ENCODE measurements at regions not wholly inside any gene's neighbourhood (a gene's known extent, or its start where the extent isn't known, plus 50 kb on each side); places are given as distances from the start of the nearest gene placed in this dataset.
A peak's percentile ranks its signal among the peaks of the same experiment; 100 is the strongest.

GRCh38 chr5:66306844-66307315 is 162.8 kb downstream of the SREK1 start:
- no peak for DNase-seq (ENCODE audit: low read depth)

- peak; percentile 27 for DNase-seq (ENCODE audit: low read depth)
Measured at GRCh38 chr5:66307647-66308241, 163.6 kb downstream of the SREK1 start.

- DNase-seq (ENCODE audit: low read depth), result no peak
Measured at GRCh38 chr5:66312266-66312665, 168.2 kb downstream of the SREK1 start.

GRCh38 chr5:66315784-66316183 is 171.7 kb downstream of the SREK1 start:
- DNase-seq (ENCODE audit: low read depth), result no peak

GRCh38 chr5:66322786-66323528 is 178.9 kb downstream of the SREK1 start:
- DNase-seq (ENCODE audit: low read depth), result no peak

GRCh38 chr5:66323529-66323895 is 179.4 kb downstream of the SREK1 start:
- DNase-seq (ENCODE audit: low read depth), result no peak

- DNase-seq (ENCODE audit: low read depth), result no peak
Measured at GRCh38 chr5:66324357-66324756, 180.3 kb downstream of the SREK1 start.

GRCh38 chr5:66326276-66326675 is 182.2 kb downstream of the SREK1 start:
- DNase-seq (ENCODE audit: low read depth), result no peak

- no peak for DNase-seq (ENCODE audit: low read depth)
Measured at GRCh38 chr5:66327008-66327407, 182.9 kb downstream of the SREK1 start.

GRCh38 chr5:66329078-66329477 is 185.0 kb downstream of the SREK1 start:
- DNase-seq (ENCODE audit: low read depth), result no peak

GRCh38 chr5:66333192-66333591 is 189.1 kb downstream of the SREK1 start:
- DNase-seq (ENCODE audit: low read depth), result no peak

GRCh38 chr5:66337626-66338226 is 193.6 kb downstream of the SREK1 start:
- no peak for DNase-seq (ENCODE audit: low read depth)

- no peak for DNase-seq (ENCODE audit: low read depth)
Measured at GRCh38 chr5:66338828-66339227, 194.7 kb downstream of the SREK1 start.

GRCh38 chr5:66339896-66340295 is 195.8 kb downstream of the SREK1 start:
- DNase-seq (ENCODE audit: low read depth), result no peak

GRCh38 chr5:66340786-66341185 is 196.7 kb downstream of the SREK1 start:
- no peak for DNase-seq (ENCODE audit: low read depth)

- DNase-seq (ENCODE audit: low read depth), result no peak
Measured at GRCh38 chr5:66342341-66342880, 198.3 kb downstream of the SREK1 start.

- DNase-seq (ENCODE audit: low read depth), result no peak
Measured at GRCh38 chr5:66343370-66344071, 199.4 kb downstream of the SREK1 start.

- DNase-seq (ENCODE audit: low read depth), result no peak
Measured at GRCh38 chr5:66344544-66344943, 200.4 kb downstream of the SREK1 start.

GRCh38 chr5:66345281-66345680 is 201.2 kb downstream of the SREK1 start:
- DNase-seq (ENCODE audit: low read depth), result no peak

- no peak for DNase-seq (ENCODE audit: low read depth)
Measured at GRCh38 chr5:66346869-66347268, 202.8 kb downstream of the SREK1 start.

GRCh38 chr5:66348387-66349125 is 204.5 kb downstream of the SREK1 start:
- DNase-seq (ENCODE audit: low read depth), result no peak

- DNase-seq (ENCODE audit: low read depth), result no peak
Measured at GRCh38 chr5:66351813-66352212, 207.7 kb downstream of the SREK1 start.
